IgD-negative memory B cell (primary cell): ENCODE measurements at regions not wholly inside any gene's neighbourhood (a gene's known extent, or its start where the extent isn't known, plus 50 kb on each side); places are given as distances from the start of the nearest gene placed in this dataset.

Experiments
- H3K27ac Mint-ChIP-seq, 3 donors: one replicate each; pipeline ENCODE4 v1.8.0; 2020 to 2022; ENCODE audit warnings: mild to moderate bottlenecking in 3 of 3, mixed read lengths in 3 of 3, moderate library complexity in 1 of 3
- H3K27me3 Mint-ChIP-seq: one replicate; pipeline ENCODE4 v1.8.0; 2021; ENCODE audit warnings: mixed read lengths
- H3K36me3 Mint-ChIP-seq: one replicate; pipeline ENCODE4 v1.8.0; 2020; ENCODE audit warnings: mild to moderate bottlenecking, mixed read lengths
- H3K4me1 Mint-ChIP-seq, 3 donors: one replicate each; pipeline ENCODE4 v1.8.0; 2020 to 2022; ENCODE audit warnings: mixed read lengths in 3 of 3, mild to moderate bottlenecking in 1 of 3
- H3K4me3 Mint-ChIP-seq, 4 donors: one replicate each; pipeline ENCODE4 v1.8.0; 2020 to 2022; ENCODE audit warnings: mild to moderate bottlenecking in 4 of 4, mixed read lengths in 4 of 4, moderate library complexity in 3 of 4
- H3K9me3 Mint-ChIP-seq, 3 donors: one replicate each; pipeline ENCODE4 v1.8.0; 2020 to 2021; ENCODE audit warnings: mixed read lengths in 3 of 3, mild to moderate bottlenecking in 1 of 3

- Mint-ChIP-seq H3K4me1 (no peaks in the 10 kb centered on the region), H3K9me3 (peaks cover 0 to 4% (median 2%) of the 10 kb centered on the region in 3 donors), H3K27me3 (no peaks in the 10 kb centered on the region), H3K36me3 (peaks cover 2% of the 10 kb centered on the region), H3K4me3 (no peak overlapping the region), H3K27ac (no peak overlapping the region)
These were observed 255.2 kb upstream of the IRX1 start for GRCh38 chr5:3340471-3340870.

GRCh38 chr5:3339798-3340115 lies 255.9 kb upstream of the IRX1 start:
- Mint-ChIP-seq H3K9me3 (peaks cover 0 to 4% (median 2%) of the 10 kb centered on the region in 3 donors), H3K4me3 (no peak overlapping the region), H3K4me1 (no peaks in the 10 kb centered on the region)

GRCh38 chr5:3339092-3339797 lies 256.4 kb upstream of the IRX1 start:
- H3K4me1 Mint-ChIP-seq, result no peaks in the 10 kb centered on the region
- H3K27ac Mint-ChIP-seq, result no peak overlapping the region
- no peaks in the 10 kb centered on the region for H3K36me3 Mint-ChIP-seq
- peaks cover 0 to 4% (median 0%) of the 10 kb centered on the region in 3 donors for H3K9me3 Mint-ChIP-seq
- H3K4me3 Mint-ChIP-seq, result no peak overlapping the region
- H3K27me3 Mint-ChIP-seq, result no peaks in the 10 kb centered on the region

More at GRCh38 chr5:3339798-3340115, 255.9 kb upstream of the IRX1 start:
- peaks cover 2% of the 10 kb centered on the region for H3K36me3 Mint-ChIP-seq
- H3K27me3 Mint-ChIP-seq, result no peaks in the 10 kb centered on the region
- H3K27ac Mint-ChIP-seq, result no peak overlapping the region

- H3K4me1 Mint-ChIP-seq, result no peaks in the 10 kb centered on the region
- H3K4me3 Mint-ChIP-seq, result no peak overlapping the region
- no peaks in the 10 kb centered on the region for H3K27me3 Mint-ChIP-seq
- no peaks in the 10 kb centered on the region for H3K36me3 Mint-ChIP-seq
- H3K27ac Mint-ChIP-seq, result no peak overlapping the region
- H3K9me3 Mint-ChIP-seq, result peaks cover 0 to 4% (median 0%) of the 10 kb centered on the region in 3 donors
These were observed 257.7 kb upstream of the IRX1 start for GRCh38 chr5:3337812-3338541.

- H3K27me3 Mint-ChIP-seq, result no peaks in the 10 kb centered on the region
- peaks cover 0 to 4% (median 0%) of the 10 kb centered on the region in 3 donors for H3K9me3 Mint-ChIP-seq
- no peak overlapping the region for H3K27ac Mint-ChIP-seq
- H3K36me3 Mint-ChIP-seq, result no peaks in the 10 kb centered on the region
- H3K4me1 Mint-ChIP-seq, result no peaks in the 10 kb centered on the region
- no peak overlapping the region for H3K4me3 Mint-ChIP-seq
These were observed 259.0 kb upstream of the IRX1 start for GRCh38 chr5:3336666-3337065.

- Mint-ChIP-seq H3K4me3 (no peak overlapping the region), H3K4me1 (no peaks in the 10 kb centered on the region), H3K9me3 (no peaks in the 10 kb centered on the region), H3K27ac (no peak overlapping the region), H3K36me3 (no peaks in the 10 kb centered on the region), H3K27me3 (no peaks in the 10 kb centered on the region)
These were observed 260.3 kb upstream of the IRX1 start for GRCh38 chr5:3335301-3335700.

- Mint-ChIP-seq H3K36me3 (no peaks in the 10 kb centered on the region), H3K27ac (no peak overlapping the region), H3K9me3 (no peaks in the 10 kb centered on the region), H3K27me3 (no peaks in the 10 kb centered on the region), H3K4me1 (no peaks in the 10 kb centered on the region), H3K4me3 (no peak overlapping the region)
These were observed 261.8 kb upstream of the IRX1 start for GRCh38 chr5:3333836-3334235.

GRCh38 chr5:3333105-3333504 lies 262.5 kb upstream of the IRX1 start:
- Mint-ChIP-seq H3K9me3 (no peaks in the 10 kb centered on the region), H3K4me1 (no peaks in the 10 kb centered on the region)

GRCh38 chr5:3331819-3332218 lies 263.8 kb upstream of the IRX1 start:
- Mint-ChIP-seq H3K27ac (no peak overlapping the region), H3K27me3 (no peaks in the 10 kb centered on the region), H3K4me1 (no peaks in the 10 kb centered on the region), H3K36me3 (no peaks in the 10 kb centered on the region), H3K4me3 (no peak overlapping the region), H3K9me3 (peaks cover 0 to 1% (median 0%) of the 10 kb centered on the region in 3 donors)

More at GRCh38 chr5:3333105-3333504, 262.5 kb upstream of the IRX1 start:
- Mint-ChIP-seq H3K36me3 (no peaks in the 10 kb centered on the region), H3K4me3 (no peak overlapping the region), H3K27ac (no peak overlapping the region), H3K27me3 (no peaks in the 10 kb centered on the region)

- Mint-ChIP-seq H3K4me1 (no peaks in the 10 kb centered on the region), H3K27ac (no peak overlapping the region), H3K36me3 (no peaks in the 10 kb centered on the region), H3K9me3 (peaks cover 0 to 3% (median 2%) of the 10 kb centered on the region in 3 donors), H3K27me3 (no peaks in the 10 kb centered on the region), H3K4me3 (no peak overlapping the region)
These were observed 265.2 kb upstream of the IRX1 start for GRCh38 chr5:3330442-3330841.

- H3K4me1 Mint-ChIP-seq, result no peaks in the 10 kb centered on the region
- H3K36me3 Mint-ChIP-seq, result no peaks in the 10 kb centered on the region
- peaks cover 0 to 7% (median 3%) of the 10 kb centered on the region in 3 donors for H3K9me3 Mint-ChIP-seq
- no peaks in the 10 kb centered on the region for H3K27me3 Mint-ChIP-seq
- no peak overlapping the region for H3K4me3 Mint-ChIP-seq
- H3K27ac Mint-ChIP-seq, result no peak overlapping the region
These were observed 266.2 kb upstream of the IRX1 start for GRCh38 chr5:3329427-3329826.

- Mint-ChIP-seq H3K27ac (no peak overlapping the region), H3K4me1 (no peaks in the 10 kb centered on the region), H3K9me3 (peaks cover 0 to 7% (median 3%) of the 10 kb centered on the region in 3 donors)
These were observed 268.8 kb upstream of the IRX1 start for GRCh38 chr5:3326841-3327232.

GRCh38 chr5:3325972-3326840 lies 269.4 kb upstream of the IRX1 start:
- Mint-ChIP-seq H3K4me3 (no peak overlapping the region), H3K27ac (no peak overlapping the region), H3K4me1 (no peaks in the 10 kb centered on the region), H3K27me3 (no peaks in the 10 kb centered on the region), H3K36me3 (no peaks in the 10 kb centered on the region), H3K9me3 (peaks cover 0 to 7% (median 3%) of the 10 kb centered on the region in 3 donors)

More at GRCh38 chr5:3326841-3327232, 268.8 kb upstream of the IRX1 start:
- no peaks in the 10 kb centered on the region for H3K36me3 Mint-ChIP-seq
- no peaks in the 10 kb centered on the region for H3K27me3 Mint-ChIP-seq
- no peak overlapping the region for H3K4me3 Mint-ChIP-seq

- H3K27me3 Mint-ChIP-seq, result no peaks in the 10 kb centered on the region
- H3K9me3 Mint-ChIP-seq, result peaks cover 0 to 7% (median 3%) of the 10 kb centered on the region in 3 donors
- no peaks in the 10 kb centered on the region for H3K4me1 Mint-ChIP-seq
- H3K27ac Mint-ChIP-seq, result no peak overlapping the region
- no peak overlapping the region for H3K4me3 Mint-ChIP-seq
- no peaks in the 10 kb centered on the region for H3K36me3 Mint-ChIP-seq
These were observed 270.2 kb upstream of the IRX1 start for GRCh38 chr5:3325201-3325971.
